ENCODE measurements at regions not wholly inside any gene's neighbourhood (a gene's known extent, or its start where the extent isn't known, plus 50 kb on each side); places are given as distances from the start of the nearest gene placed in this dataset.

GRCh38 chr11:112477152-112477551 lies 216.5 kb upstream of the PLET1 start:
- TF ChIP-seq CTCF (IDR thresholded peaks at IDR 0.05) (no peak), POLR2A (IDR thresholded peaks at IDR 0.05) (no peak), EP300 (IDR thresholded peaks at IDR 0.05) (no peak)
